Omental fat pad (tissue), 3 donors: ENCODE measurements at regions not wholly inside any gene's neighbourhood (a gene's known extent, or its start where the extent isn't known, plus 50 kb on each side); places are given as distances from the start of the nearest gene placed in this dataset.

ENCODE experiments used
- ATAC-seq: fragments of 150-250 bp; one replicate; pipeline ENCODE4 v1.9.1; 2016; ENCODE audit warnings: mild to moderate bottlenecking, moderate library complexity; ENCODE audit not compliant: low FRiP score
- DNase-seq: peaks from one replicate; pipeline ENCODE4 v3.0.0-alpha.2; 2019; ENCODE audit warnings: low spot score
- CTCF ChIP-seq, 3 donors: fragments of 450-650 bp; IDR thresholded peaks; one replicate each; pipeline ENCODE4 v1.5.1; 2016 to 2017; ENCODE audit warnings: antibody characterized with exemption in 3 of 3, mild to moderate bottlenecking in 3 of 3, moderate library complexity in 2 of 3

- ATAC-seq: no peak
- no peak for DNase-seq
- no peak for TF ChIP-seq CTCF (IDR thresholded peaks at IDR 0.05)
Measured at GRCh38 chr4:19119904-19120560, 1098.5 kb upstream of the LCORL start.

- no peak for TF ChIP-seq CTCF (IDR thresholded peaks at IDR 0.05)
- DNase-seq: no peak
- ATAC-seq: no peak
Measured at GRCh38 chr4:19117022-19117421, 1095.5 kb upstream of the LCORL start.

DNA sequence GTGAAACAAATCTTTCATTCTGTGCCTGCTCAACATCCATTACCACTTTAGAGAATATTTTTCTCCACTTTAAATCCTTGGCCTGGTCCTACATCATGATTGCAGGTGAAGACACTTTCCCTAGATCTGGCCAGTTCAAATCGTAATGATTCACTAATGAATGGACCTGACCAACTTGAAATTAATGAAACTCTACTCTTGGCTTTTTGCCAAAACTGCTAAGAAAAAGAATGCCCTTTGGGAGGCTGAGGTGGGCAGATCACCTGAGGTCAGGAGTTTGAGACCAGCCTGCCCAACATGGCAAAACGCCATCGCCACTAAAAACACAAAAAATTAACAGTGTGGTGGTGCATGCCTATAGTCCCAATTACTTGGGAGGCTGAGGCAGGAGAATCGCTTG is 1082.6 kb upstream of the LCORL start:
- DNase-seq: no peak
- TF ChIP-seq CTCF (IDR thresholded peaks at IDR 0.05): no peak
- no peak for ATAC-seq

- TF ChIP-seq CTCF (IDR thresholded peaks at IDR 0.05): no peak
- no peak for DNase-seq
- ATAC-seq: no peak
Measured at GRCh38 chr4:19095491-19096046, 1074.0 kb upstream of the LCORL start.

GRCh38 chr4:19093951-19094350 is 1072.4 kb upstream of the LCORL start:
- TF ChIP-seq CTCF (IDR thresholded peaks at IDR 0.05): no peak
- ATAC-seq (no peak), DNase-seq (no peak)

- no peak for ATAC-seq
- DNase-seq: no peak
- TF ChIP-seq CTCF (IDR thresholded peaks at IDR 0.05): no peak
Measured at GRCh38 chr4:19092797-19093196, 1071.2 kb upstream of the LCORL start.

DNA sequence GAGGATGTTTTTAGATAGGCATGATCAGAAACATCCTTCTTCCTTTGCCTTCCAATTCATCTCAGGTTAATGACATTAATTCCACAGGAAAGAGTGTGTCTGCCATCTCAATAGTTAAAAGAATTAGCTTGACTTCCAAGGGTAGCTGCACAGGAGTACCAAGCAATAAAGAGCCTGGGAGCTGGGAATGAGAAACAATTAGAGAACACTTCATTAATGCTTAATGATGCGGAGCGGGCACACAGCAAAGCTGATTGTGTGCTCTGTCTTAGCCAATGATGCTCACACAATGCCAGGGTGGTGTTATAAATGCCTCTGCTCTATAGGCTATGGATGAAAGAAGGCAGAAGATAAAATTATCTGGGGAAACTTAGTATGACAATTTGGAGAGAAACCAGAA is 1052.5 kb upstream of the LCORL start:
- ATAC-seq (no peak), DNase-seq (no peak)

More for the DNA sequence above, 1052.5 kb upstream of the LCORL start:
- TF ChIP-seq CTCF (IDR thresholded peaks at IDR 0.05): no peak
